ENCODE measurements at regions not wholly inside any gene's neighbourhood (a gene's known extent, or its start where the extent isn't known, plus 50 kb on each side); places are given as distances from the start of the nearest gene placed in this dataset.

DNA sequence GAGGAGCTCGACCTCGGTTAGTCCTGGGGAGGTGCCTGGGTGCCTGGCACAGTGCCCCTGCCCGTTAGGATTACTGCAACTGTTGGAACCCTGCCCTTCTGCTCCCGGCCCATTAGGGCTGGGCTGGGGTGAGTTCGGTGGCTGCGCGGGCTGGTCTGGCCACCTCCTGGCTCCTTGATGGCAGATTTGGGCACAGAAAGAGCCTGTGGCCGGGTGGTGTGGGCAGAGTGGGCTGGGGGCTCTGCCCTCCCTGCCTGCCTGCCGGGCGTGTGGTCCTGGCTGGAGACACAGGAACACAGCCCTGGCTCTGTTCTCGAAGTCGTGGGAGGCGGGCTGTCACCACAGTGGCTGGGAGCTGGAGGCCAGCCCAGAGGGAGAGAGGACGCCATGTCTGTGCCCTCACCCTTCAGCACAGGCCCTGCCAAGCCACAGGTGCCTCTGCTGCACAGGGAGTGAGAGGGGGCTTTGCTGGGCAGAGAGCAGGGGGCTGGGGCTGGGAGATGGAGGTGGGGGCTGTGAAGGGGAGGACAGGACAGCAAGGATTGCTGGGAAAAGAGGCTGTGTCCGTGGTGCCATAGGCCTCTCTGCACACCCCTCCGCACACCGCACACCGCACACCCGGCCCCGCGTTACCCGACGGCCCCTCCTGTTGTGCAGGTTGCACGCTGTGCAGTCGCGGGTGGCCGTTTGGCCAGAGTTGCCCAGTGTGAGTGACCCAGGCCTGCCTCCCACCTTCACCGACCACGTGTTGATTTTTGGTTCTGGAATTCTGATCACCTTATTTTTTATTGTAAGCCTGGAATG is 236.6 kb upstream of the GSE1 start:
- DNase-seq (ENCODE audit: low read depth): no peak

DNA sequence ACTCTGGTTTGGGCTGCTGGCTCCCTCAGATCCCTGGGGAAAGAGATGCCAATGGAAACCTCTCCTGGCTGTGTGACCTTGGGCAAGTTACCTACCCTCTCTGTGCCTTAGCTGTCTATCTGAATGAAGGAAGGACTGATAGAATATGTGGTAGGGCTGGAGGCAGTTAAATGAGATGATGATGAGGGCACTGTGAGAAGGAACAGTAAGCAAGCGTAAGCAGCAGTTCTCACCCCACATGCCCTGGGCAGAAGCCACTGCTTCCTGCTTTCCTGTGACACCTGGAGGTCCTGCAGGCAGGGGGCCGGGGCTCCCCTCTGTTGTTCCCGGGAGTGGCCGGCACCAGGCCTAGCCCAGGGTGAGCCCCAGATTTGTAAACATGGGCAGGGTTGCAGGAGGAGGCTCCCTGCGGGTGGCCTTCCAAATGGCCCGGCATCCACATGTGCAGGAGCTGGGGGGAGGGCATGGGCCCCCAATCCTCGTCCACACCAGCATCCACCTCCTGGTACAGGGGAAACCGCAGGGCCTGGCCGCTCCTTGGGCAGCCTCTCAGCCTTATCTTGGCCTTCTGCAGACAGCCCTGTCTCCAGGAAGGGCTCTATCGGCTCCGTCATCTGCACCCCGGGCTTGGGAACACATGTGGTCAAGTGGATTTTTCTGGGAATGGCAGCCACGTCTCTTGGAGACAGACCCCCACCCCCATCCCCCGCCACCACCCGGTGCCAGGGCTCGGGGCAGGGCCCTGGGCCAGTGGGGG is 235.6 kb upstream of the GSE1 start:
- DNase-seq (ENCODE audit: low read depth): no peak

DNA sequence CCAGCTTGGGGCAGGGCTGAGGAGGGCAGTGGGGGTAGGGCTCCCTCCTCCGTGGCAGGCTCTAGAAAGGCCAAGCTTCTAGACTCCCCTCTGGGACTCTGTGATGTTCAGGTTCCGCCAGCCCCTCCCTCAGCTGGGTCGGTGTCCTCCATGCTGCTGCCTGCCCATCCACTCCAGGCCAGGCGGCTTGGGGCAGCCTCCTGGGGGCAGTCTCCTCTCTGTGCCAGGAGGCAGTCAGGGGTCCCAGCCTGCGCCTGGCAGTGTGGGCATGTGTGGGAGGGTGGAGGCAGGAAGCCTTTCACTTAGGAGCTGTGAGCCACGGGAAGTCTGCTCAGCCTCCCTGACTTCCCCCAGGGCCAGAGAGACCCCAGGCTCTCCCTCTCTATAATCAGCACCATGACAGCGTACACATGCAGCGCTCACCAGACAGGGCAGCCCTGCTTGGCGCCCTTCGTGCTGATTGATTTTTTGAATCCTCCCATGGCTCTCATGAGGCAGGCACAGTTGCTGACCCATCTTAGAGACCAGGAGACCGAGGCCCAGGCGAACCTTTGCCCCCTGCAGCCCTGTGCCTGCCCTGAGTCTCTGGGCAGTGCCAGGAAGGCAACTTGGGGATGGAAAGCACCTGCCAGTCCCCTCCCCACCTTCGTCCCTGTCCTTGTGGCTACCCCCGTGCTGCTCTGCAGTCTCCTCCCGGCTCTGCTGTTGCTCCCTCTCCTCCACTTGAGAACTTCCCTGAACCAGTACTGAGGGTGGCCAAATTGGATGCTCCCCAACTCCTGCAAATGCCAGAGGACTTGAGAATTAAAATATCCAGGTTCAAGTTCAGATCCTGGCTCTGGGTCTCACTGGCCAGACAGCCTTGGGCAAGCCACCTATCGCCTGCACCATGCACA is 234.7 kb upstream of the GSE1 start:
- no peak for DNase-seq (ENCODE audit: low read depth)

DNA sequence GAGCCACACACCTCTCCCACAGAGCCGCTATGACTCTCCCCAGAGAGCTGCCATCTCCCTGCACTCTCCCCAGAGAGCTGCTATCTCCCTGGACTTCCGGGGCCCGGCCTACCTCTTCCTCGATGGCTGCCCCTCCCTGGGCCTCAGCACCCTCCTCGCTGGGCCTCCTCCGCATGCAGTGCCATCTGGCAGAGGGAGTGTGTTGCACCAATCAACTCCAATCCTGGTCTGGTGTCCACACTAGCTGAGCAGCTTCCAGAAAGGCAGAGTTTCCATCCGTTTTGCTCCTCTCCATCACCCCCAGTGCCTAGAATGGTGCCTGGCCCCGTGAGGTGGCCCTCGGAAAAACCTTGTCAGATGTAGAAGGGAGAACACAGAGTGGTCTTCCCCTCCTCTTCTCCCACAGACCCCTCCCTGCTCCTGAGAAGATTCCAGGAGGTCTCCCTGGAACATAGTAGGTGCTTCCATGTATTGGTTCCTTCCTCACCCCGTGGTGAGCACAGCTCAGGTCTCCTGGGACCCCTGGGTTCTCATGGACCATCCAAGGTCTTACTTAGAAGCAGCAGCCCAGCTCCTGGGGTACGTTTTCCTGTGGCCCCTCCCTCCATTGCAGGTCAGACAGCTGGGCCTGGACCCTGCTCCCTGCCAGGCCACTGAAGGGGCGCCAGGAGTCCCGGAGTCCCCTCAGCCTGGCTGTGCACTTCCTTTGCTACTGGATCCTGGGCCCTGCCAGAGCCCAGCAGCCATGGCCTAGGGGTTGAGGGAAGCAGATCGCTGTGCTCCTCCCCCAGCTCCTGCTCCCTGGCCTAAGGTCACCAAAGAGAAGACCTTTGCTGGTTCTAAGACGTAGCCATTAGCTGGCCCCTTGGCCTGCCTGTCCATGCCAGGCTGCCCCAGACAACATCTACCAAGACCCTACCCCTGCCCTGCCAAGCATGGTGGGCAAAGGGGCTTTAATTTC is 233.8 kb upstream of the GSE1 start:
- DNase-seq (ENCODE audit: low read depth): no peak

DNA sequence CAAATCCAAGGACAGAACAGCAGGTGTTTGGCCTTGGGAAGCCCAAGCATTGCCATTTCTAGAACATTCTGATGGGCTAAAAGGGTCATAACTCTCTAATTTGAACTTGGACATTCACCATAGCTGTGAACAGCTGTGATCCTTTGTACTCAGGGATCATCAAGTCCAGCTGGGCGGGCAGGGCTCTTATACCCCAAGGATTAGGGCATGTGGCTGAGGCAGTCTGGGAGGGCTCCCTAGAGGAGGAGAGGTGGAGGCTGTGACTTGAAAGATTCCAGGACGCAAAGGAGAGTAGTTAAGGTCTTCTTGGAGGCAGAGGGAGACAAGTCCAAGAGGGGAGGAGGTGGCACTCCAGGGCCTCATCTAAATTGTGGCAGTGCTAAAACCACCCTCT is 233.1 kb upstream of the GSE1 start:
- DNase-seq (ENCODE audit: low read depth): no peak

DNA sequence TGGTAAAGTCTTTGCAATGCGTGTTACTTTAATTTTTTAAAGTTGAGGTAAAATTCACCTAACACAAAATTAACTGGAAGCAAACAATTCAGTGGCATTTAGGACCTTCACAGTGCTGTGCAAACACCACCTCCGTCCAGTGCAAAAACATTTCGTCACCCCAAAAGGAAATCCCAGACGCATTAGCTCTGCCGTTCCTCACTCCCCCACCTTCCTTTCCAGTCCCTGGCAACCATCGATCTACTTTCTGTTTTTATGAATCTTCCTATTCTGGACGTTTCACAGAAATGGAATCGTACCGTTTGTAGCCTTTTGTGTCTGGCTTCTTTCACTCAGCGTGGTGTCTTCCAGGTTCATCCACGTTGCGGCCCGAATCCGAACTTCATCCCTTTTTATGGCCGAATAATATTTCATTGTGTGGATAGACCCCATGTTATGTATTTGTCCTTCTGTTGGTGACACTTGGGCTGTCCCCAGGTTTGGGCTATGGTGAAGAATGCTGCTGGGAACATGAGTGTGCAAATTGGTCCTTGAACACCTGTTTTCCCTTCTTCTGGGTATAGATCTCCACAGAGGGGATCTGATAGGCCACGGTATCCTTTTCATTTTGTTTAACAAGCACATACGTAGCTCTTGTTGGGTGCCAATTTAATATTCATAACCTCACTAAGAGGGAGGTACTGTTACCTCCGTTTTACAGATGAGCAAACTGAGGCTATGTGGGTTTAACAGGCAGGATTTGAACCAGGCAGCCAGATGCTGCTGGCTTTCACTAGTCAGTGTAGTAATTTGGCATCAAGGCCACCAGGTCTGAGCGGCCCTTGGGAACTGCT is 232.0 kb upstream of the GSE1 start:
- no peak for DNase-seq (ENCODE audit: low read depth)

DNA sequence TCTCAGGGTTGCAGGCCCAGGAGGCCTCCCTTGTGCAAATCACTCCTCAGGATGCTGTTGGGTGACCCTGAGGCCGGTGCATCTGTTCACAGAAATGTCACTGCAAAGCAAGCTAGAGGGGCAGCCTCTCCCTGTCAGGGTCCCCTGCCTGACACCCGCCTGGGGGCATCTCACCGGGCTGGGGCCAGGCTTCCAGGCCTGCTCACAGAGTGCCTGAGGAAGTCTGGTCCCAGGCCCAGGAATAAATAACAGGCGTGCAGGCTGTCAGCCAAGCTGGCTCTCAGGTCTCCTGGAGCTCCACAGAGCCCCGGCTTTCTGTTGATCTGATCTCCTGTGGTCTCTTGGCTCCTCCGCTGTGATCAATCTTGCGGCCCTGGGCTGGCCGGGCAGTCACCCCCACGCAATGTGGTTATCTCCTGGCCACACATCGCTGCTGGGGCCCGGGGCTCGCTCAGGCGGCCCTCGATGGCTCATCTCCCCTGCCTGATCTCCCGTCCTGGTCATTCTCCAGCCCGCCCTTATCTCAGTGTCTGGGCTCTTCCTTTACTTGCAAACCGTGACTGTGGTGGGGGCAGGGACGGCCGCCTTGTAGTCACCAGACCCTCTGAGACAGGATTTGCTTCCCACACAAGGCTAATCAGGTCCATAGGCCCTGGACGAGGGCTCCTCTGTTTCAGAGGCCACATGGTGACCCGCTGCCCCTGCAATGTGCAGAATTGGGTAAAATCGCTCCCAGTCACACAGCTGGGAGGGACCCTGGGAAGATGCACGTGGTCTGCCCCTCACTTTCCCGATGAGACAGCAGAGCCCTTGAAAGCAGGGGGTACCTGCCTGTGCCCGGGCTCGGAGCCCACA is 231.2 kb upstream of the GSE1 start:
- DNase-seq (ENCODE audit: low read depth): no peak

DNA sequence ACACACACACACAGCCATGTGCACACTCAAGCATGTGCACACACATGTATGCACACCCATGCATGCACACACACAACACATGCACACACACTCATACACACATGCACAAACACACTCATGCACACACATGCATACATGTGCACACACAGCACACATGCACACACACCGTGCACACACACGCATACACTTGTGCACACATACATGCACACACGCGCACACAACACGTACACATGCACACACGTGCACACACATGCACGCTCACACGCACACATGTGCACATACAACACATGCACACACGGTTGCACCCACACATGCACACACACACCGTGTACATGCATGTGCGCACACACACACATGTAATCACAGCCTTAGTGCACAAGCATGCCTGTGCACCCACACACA is 230.4 kb upstream of the GSE1 start:
- no peak for DNase-seq (ENCODE audit: low read depth)

DNA sequence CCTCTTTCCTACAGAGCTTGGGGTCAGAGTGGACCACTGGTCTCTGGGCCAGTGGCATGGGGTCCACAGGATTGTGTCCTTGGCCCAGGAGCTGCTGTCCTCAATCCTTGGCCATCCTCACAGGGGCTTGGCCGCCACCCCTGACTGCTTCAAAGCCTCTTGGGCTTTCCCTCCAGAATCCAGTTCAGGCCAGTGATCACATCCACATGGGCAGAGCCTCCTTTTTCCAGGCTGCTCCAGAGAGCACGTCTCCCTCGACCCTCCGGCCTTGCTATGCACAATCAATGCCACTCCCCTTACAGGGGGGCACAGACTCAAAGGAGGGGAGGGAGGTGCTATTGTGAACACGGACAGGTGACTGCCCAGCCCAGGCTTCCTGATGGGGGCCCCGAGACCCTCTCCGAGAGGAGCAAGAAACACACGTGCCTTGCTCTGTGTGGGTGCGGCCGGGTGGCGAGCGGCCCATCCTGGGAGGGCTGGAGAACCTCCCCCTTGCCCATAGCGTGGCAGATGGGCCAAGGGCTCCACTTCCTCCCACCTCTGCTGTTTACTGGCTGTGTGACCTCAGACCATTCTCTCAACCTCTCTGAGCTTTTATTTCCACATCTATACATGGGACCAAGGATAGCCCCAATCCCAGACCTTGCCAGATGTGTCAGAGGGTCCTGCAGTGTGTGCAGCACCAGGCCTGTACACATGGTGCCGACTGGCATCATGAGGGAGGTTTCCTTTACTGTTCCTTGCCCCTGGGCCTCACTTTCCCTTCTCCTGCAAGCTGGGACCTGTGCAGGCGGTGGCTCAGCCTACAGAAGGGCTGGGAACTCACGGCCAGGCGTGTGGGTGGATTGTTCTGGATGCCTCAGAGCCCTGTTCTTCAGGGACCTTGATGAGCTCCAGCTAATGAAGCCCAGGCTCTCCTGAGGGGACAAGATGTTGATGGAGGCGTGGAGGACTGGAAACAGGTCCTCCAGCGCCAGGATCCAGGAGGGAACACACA is 229.0 kb upstream of the GSE1 start:
- DNase-seq (ENCODE audit: low read depth): no peak

DNA sequence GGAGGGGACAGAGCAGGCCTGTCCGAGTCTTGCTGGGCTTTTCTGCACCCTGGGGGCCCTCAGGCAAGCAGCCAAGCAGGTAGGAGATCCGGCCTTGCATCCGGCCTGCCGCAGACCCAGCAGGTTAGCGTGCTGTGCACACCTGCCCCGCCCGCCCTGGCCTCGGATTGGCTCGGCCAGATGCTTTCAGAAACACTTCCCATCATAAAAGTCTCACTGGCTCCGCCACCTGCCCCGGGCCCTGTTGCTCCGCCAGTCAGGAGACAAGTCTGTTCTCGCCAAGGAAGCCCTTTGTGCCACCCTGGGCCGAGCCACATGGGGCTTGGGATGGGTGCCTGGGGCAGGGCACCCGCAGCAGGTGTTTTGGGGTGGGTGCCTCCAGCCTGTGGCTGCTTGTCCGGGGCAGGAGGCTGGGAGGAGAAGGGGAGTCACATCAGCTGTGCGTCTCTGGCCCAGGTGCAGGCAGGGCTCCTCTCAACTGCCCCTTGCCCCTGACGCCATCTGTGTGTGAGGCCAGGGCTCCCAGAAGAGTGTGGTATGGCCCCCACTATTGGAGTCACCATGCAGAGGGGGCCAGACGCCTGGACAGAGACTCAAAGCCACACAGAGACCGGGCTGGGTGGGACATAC is 228.2 kb upstream of the GSE1 start:
- no peak for DNase-seq (ENCODE audit: low read depth)

DNA sequence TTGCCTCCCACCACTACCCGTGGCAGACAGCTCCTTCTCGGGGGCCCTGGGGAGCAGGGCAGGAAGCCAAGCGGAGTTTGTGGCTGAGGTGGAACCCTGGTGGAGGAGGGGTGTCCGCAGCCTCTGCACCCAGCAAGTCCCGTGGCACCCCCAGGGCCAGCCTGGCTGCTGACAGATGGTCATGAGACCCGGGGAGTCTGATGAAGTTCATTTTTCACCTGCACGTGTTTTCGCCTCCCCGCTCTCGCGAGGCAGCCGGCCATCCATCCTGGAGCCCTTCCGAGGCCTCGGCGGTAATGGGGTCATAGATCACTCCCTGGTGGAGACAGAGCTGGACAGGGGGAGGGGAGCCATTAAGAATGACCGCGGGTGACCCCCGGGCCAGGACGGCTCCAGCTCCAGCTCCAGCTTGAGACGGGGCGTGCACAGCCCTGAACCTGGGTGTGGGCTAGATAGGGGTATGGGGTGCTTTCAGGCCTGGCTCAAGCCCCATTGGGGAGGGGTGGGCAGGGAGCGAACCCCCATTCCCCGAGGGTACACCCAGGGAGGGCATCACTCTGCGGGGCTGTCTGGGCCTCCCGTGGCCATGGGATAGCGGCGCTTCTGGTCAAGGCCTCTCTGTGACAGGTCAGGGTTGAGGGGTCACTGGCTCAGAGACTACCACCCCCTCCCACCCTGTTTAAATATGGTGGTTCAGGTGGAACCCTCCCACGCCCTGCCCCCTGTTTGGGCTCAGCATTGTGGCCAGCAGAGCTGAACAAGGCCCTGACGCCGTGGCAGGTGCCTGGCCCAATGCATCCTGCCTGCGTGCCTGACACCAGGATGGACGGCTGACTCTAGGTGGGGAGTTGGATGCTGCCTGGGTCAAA is 227.4 kb upstream of the GSE1 start:
- DNase-seq (ENCODE audit: low read depth): no peak

DNA sequence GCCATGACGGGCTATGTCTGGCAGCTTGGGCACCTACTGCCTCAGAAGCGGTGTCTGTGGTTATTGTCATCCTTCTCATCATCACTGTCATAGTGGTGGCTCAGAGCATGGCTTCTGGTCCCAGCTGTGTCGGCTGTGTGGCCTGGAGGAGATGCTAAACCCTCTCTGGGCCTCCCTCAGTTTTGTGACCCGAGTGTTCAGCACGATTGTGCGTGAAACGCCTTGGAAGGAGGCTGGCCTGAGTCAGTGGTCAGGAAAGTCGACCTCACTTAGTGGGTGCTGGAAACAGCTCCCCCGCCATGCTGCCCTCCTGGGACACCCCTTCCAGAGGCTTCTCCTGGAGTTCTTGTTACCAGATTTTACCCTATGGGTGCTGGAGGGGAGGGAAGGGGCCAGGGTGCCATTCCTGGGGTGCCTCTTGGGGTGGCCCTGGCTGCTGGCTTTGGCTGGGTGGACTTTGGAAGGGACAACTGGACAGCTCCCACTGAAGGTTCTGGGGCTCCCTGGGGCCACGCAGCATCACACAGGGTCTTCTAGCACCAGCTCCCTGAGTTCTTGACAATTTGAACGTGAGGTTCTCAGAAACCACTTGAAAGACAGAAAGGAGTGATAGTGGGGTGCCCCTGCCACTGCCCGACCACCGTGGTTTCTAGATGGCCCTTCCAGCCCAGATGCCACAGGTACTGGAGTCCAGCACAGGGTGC is 226.5 kb upstream of the GSE1 start:
- no peak for DNase-seq (ENCODE audit: low read depth)

DNA sequence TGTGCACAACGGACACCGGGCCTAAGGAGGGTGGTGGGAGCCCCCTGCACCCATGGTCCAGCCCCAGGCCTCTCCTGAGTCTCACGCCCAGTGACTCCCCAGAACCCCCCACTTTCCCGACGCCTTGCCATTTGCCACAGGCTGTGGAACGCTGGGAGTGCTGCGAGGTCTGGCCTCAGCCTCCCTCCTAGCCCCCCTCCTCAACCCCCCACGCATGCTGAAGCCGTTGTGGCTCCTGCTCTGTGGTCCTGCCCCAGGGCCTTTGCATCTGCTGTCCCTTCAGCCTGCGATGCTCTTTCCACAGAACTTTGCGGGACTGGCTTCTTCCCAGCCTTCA is 226.0 kb upstream of the GSE1 start:
- no peak for DNase-seq (ENCODE audit: low read depth)

DNA sequence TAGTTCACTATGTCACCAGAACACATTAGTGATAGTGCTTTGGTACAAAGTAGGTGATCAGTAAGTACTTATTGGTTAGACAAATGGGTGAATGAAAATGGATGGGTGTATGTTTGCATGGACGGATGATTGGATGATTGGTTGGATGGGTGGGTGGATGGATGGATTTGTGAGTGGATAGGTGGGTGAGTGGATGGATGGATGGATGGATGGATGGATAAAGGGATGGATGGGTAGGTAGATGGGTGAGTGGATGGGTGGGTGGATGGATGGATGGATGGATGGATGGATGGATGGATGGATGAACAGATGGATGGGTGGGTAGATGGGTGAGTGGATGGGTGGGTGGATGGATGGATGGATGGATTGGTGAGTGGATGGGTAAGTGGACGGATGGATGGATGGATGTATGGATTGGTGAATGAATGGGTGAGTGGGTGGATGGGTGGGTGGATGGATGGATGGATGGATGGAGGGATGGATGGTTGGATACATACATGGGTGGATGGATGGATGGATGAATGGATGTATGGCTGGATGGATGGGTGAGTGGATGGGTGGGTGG is 225.3 kb upstream of the GSE1 start:
- DNase-seq (ENCODE audit: low read depth): no peak

DNA sequence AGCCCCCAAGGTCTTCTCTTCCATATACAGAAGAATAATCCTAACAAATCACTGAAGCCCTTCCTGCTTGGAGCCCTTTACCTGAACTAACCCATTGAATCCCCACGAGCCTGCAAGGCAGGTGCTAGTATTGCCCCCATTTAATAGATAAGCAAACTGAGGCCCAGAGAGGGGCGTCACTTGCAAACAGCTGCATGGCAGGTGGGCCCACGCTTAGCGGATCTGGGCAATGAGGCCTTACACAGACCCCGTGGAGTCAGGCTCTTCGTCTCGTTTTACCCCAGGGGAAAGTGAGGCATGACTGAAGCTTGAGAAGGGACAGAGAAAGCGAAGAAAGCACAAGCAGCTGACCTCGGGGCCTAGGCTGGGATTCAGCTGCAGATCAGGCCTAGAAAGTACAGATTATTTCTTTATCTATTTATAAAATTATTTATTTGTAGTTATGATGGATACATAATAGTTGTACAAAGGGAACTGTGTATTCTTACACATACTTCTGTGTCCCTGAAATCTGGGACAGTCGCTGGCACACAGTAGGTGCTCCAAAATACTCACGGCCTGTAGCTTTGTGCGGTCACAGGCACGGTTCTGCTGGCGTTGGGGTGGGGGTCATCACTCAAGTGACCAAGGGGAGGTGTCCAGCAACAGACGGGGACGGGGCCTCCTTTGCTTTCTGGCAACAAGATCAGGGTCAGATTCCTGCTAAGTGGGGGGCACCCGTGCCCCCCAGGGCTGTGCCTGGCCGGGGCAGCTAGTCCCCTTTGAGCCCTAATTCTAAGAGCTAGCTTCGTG is 223.2 kb upstream of the GSE1 start:
- DNase-seq (ENCODE audit: low read depth): no peak
